GM19324 (cell line): ENCODE measurements at regions not wholly inside any gene's neighbourhood (a gene's known extent, or its start where the extent isn't known, plus 50 kb on each side); places are given as distances from the start of the nearest gene placed in this dataset.
"Not testable (repeated sequence)": the region's sequence is repeated elsewhere in the genome, so short reads cannot be mapped to it uniquely, and the experiment has no call there.

Experiments
- ATAC-seq: cut with Tn5 transposase; IDR thresholded peaks from one replicate; pipeline ENCODE4 v1.9.1; 2021; ENCODE audit warnings: mild to moderate bottlenecking, moderate library complexity; ENCODE audit not compliant: unreplicated experiment, low FRiP score

DNA sequence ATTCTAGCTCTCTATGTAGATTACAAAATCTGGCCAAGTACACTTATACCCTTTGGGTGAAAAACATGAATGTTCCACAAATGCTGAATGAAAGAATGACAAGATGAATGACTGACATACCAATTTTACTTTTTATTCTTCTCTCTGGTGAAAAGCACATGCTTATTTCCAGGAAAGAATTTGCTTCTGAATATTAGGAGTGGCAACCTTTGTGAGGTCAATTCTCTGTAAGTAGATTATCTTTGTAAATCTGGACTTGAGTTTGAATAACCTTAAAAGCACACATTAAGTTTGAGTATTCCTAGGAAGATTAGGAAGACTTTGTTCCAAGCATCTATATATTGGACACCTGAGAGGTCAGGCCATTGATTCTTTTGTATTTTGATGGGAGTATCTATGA, 78.1 kb upstream of the P2RY1 start:
- no peak for ATAC-seq

DNA sequence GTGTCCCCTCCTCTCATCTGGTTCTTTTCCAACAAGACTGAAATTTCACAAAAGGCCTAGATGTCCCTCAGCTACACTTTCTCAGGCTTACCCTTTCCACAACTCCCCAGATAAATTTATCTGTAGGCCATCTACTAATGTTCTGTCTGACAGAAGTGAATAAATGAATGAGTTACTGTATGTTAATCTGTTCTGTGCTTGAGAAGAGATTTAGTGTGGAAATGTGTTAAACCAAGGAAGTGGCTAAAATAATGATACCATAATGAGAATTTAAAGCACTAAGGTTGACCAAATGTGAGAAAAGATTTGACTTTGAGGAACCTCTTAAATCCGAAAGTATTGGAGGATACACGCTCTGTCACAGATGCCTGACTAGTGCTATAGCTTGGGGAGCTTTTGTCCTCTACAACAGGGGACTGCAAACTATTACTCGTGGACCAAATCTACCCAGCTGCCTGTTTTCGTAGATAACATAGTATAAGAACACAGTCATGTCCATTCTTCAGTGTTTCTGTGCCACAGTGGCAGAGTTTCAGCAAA, 74.8 kb upstream of the P2RY1 start:
- ATAC-seq: peak; percentile 84

DNA sequence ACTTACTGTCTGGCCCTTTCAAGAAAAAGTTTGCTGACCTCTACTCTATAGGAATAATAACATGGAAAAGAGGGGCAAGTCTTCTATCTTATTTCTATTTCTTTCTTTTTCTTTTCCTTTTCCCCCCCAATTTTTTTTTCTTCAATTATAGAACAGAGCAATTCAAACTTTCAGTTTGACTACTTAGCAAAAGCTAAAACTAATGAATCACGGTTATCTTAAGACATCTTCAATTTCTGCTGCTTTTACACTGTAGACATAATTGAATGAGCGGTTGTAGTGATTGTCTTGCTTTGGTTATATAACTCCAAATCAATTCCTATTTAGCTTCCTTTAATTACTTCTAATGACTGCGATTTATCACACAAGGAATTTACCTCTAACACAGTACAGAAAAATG, 74.3 kb upstream of the P2RY1 start:
- ATAC-seq: peak; percentile 8

DNA sequence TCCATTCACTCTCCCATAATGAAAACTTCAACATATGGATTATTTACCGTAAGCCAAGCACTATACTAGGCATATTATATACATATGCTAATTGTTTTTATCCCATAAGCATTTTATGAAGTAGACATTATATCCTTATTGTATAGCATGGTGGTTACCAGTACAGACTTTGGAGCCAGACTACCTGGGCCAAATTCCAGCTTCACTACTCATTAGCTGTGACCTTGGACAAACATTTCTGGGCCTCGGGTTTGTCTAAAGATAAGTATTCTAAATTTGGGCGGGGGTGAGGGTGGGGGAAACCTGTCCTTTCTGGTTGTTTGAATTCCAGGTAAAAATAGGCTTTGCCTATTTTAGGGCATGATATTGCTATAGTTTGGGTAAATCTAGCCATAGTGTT, 66.5 kb upstream of the P2RY1 start:
- ATAC-seq: no peak

DNA sequence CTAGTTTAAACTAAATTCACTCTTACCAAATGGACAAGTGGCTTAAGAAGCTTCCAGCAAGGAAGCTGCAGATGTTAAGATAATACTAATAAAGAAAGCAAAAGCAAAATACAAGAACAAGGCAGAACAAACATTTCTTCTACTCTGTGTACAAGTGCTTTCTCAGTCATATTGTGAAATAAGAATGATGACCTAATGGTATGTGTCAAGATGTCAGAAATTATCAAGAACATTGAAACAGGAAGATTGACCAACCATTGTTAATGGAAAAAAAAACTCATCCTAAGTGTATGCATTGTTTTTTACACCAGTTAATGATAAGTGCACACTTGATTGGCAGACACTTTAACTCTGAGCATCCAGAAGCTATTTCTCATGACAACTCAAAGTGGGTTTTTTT, 65.4 kb upstream of the P2RY1 start:
- ATAC-seq: no peak

DNA sequence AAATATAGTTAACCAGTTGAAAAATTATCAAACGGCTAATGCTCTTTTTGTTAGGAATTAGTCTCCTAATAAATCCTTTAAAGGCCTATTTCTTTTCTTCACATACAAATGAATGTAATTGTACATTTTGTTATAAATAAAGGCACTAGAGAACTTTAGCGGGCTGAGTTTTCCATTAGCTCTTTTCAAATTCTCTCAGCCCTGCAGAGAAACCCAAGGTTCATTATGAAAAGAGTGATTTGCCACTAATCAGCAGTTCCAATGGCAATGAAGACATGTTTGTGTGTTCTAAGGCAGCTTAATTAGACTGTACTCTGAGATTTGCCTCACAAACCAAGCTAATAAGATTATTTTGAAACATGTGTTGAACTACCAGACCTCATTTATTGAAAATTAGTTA, 64.6 kb upstream of the P2RY1 start:
- ATAC-seq: no peak

DNA sequence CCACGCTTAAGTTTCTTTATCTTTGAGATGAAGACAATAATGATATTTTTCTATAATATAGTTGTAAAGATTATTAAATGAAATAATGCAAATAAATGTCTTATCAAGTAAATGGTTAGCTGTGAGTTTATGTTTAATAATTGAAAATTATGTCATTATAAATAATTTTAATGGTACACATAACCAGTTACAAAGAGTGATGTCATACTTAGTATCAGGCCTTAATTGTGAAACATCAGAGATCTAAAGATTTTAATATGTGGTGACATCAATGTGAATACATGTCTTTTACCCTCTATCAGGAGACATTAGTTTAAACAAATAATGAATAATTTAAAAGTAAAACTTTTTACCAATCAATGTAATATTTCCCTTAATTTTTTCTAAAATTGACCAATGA, 63.8 kb upstream of the P2RY1 start:
- no peak for ATAC-seq

DNA sequence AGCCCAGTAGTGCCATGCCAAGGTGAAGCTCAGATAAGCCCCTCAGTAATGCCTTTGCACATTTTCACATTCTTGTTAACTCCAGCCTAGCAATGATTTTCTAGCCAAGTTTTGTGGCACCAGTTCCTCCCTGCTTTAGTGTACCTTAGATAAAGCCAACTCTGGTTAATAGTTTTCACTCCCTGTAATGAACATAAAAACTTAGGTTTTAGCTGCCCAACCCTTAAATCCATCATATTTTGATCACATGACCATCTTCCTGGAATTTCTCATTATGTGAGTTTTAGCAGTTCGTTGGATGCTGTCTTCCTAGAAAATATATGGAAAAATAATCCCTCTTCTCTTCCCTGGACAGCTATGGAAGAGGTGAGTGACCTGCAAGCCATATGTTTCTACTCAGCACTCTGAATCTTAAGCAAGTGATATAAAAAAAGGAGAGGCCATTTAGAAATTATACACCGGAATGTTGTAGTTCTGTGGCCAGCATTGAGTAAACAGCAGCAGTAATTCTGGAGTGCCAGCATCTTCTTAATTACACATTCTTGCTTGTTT, 62.2 kb upstream of the P2RY1 start:
- ATAC-seq: no peak

DNA sequence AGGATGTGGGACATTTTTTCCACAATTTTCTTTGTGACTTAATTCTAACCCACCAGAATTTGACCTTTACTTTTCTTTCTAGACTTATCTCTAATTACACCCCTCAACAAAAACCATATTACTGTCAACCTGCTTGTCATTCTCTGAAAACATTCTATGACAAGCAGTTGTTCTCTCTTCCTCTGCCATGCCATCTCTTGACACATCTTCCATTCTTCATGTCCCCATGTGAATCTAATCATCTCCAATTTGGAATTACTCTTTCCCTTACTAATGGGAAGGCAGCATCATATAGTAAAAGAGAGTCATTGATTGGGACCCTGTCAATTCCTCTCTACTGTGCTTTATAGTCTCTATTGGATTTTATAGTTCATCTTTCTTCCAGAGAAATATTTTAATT, 61.3 kb upstream of the P2RY1 start:
- ATAC-seq: no peak

DNA sequence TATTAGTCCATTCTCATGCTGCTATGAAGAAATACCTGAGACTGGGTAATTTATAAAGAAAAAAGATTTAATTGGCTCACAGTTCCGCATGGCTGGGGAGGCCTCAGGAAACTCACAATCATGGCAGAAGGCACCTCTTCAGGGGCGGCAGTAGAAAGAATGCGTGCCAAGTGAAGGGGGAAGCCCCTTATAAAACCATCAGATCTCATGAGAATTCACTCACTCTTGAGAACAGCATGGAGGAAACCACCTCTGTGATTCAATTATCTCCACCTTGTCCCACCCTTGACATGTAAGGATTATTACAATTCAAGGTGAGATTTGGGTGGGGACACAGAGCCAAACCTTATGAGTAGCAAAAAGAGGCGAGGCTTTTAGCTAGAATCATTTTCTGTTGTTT, 60.7 kb upstream of the P2RY1 start:
- not testable (repeated sequence) for ATAC-seq

DNA sequence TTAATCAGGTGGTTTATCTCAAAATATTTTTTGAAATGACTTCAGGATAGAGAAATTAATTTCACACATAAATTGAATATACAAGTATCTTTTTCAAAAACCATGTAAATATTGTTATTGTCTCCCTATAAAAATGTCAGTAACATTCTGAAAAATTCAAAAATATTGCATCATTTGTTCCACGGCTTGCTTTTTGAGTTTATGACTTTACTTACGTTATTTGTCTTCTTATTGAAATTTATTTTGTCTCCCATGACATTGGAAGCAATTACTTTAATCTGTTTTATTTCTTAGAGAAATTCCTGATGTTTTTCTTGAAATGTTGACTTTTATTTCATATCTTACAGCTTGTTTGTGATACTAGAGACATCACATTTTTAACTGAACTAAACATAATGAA, 56.9 kb upstream of the P2RY1 start:
- no peak for ATAC-seq

DNA sequence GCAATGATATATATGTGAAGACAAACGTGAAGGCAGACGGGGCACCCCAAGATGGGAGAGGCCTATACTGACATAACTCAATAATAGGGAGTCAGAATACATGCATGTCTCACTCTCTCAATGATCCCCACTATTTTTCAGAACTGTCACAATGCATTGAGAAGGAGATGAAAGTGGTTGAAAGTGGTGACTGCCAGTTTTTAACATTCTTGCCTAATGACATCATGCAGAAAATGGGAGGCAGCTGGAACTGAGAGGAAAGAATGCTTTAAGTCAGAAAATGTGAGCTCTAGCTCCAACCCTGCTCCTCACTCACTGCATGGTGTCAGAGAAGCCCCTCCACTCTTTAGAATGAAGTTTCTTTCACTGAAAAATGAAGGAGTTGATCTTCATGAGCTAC, 55.3 kb upstream of the P2RY1 start:
- ATAC-seq: no peak

DNA sequence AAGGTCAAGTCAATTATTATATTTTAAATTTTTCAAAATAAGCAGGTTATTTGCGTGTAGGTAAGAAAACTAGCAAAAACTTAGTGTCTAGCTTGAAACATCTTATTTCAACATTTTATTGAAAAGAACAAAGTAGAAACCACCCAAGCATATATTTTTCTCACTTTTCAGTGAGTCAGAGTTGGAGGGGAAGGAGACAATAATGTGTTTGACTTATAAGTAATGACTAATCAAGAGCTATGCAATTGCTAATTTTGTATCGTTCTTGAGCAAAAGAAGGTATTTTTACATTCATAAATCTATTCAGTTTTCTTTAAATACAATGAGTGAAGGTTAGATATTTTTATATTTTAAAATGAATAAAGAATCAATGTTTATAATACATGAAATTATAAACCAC, 54.4 kb upstream of the P2RY1 start:
- no peak for ATAC-seq

DNA sequence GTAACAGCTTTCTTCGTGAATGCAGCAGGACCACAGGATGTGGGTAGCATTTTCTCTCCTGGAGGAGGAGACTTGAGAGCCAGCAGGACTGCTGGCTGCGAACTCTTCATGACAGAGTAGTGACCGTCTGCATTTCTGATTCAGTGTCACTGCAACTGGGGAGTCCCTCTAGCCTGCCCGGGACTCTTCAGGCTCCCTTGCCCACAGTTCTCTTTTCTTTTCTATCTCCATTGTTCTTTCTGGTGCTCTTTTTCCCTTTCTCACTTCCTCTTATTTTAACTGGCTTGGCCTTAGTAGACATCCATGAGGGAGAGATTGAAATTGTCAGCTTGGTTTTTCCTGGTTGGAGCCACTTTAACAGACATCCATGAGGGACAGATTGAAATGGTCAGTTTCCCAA, 49.9 kb upstream of the P2RY1 start:
- ATAC-seq: no peak
